Muscle of leg (tissue), 3 donors: ENCODE measurements at regions not wholly inside any gene's neighbourhood (a gene's known extent, or its start where the extent isn't known, plus 50 kb on each side); places are given as distances from the start of the nearest gene placed in this dataset.

ENCODE experiments used
- DNase-seq: peaks from one replicate; pipeline ENCODE4 v3.0.0; 2013
- H3K27ac ChIP-seq: one replicate; pipeline ENCODE4 v1.5.1; 2013; ENCODE audit warnings: mild to moderate bottlenecking, low read length, control low read depth
- H3K27me3 ChIP-seq: one replicate; pipeline ENCODE4 v1.6.1; 2013; ENCODE audit warnings: low read length; ENCODE audit not compliant: control insufficient read depth, insufficient read depth
- H3K36me3 ChIP-seq: one replicate; pipeline ENCODE4 v1.6.1; 2013; ENCODE audit warnings: low read length; ENCODE audit not compliant: control insufficient read depth, insufficient read depth
- H3K4me1 ChIP-seq: one replicate; pipeline ENCODE4 v1.6.1; 2013; ENCODE audit warnings: low read length; ENCODE audit not compliant: control insufficient read depth, insufficient read depth
- H3K4me3 ChIP-seq: one replicate; pipeline ENCODE4 v1.5.1; 2013; ENCODE audit warnings: low read length, control low read depth
- H3K9me3 ChIP-seq: replicated peaks from 2 replicates; pipeline ENCODE4 v1.6.1; 2013; ENCODE audit warnings: low read depth, low read length; ENCODE audit not compliant: control insufficient read depth
- WGBS: methylation state at CpG from one replicate; pipeline ENCODE4 v1.1.5; 2013; ENCODE audit warnings: missing lambda C conversion rate; ENCODE audit not compliant: insufficient coverage; 5-methylcytosine and 5-hydroxymethylcytosine counted together

DNA sequence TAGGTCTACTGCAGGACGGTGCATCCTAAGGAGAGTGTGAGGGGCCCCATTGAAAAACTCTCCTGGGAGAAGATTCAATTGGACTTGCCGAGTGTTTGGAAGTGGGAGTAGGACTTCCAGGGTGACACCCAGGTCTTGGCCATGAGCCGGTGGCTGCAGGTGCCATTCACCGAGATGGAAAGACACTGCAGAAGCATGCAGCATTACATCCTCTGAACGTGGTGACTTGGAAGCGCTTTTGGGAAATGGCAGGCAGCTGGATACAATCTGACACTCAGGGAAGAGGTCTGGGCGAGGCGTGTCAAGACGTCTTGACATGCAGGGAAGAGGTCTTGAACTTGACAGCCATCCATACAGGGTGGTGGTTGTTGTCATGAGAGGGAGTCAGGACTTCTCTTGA, 126.9 kb downstream of the PAPOLA start:
- H3K27me3 ChIP-seq, result peaks cover 32% of the 10 kb centered on the region
- WGBS, result 81% methylated on average over 9 of the region's 9 CpGs
- no peaks in the 10 kb centered on the region for H3K36me3 ChIP-seq
- H3K4me3 ChIP-seq, result no peak overlapping the region
- no peak overlapping the region for H3K27ac ChIP-seq
- no peak for DNase-seq
- H3K4me1 ChIP-seq, result peaks cover 4% of the 10 kb centered on the region
- H3K9me3 ChIP-seq, result no peaks in the 10 kb centered on the region

GRCh38 chr14:96629558-96630222, 127.5 kb downstream of the PAPOLA start:
- peaks cover 28% of the 10 kb centered on the region for H3K27me3 ChIP-seq
- 66% methylated on average over 2 of the region's 4 CpGs for WGBS
- no peaks in the 10 kb centered on the region for H3K9me3 ChIP-seq
- no peak overlapping the region for H3K27ac ChIP-seq
- peaks cover 4% of the 10 kb centered on the region for H3K4me1 ChIP-seq
- no peak for DNase-seq
- H3K4me3 ChIP-seq, result no peak overlapping the region
- no peaks in the 10 kb centered on the region for H3K36me3 ChIP-seq

- 96% methylated on average over 4 of the region's 6 CpGs for WGBS
- no peak overlapping the region for H3K27ac ChIP-seq
- H3K4me3 ChIP-seq, result no peak overlapping the region
- H3K4me1 ChIP-seq, result no peaks in the 10 kb centered on the region
- H3K9me3 ChIP-seq, result no peaks in the 10 kb centered on the region
- DNase-seq, result no peak
- H3K27me3 ChIP-seq, result peaks cover 26% of the 10 kb centered on the region
- no peaks in the 10 kb centered on the region for H3K36me3 ChIP-seq
Measured at GRCh38 chr14:96630281-96630680, 128.1 kb downstream of the PAPOLA start.

- Histone ChIP-seq H3K4me3 (no peak overlapping the region), H3K9me3 (no peaks in the 10 kb centered on the region), H3K27ac (no peak overlapping the region), H3K4me1 (no peaks in the 10 kb centered on the region), H3K27me3 (peaks cover 19% of the 10 kb centered on the region), H3K36me3 (no peaks in the 10 kb centered on the region)
- 82% methylated on average over 5 of the region's 5 CpGs for WGBS
- no peak for DNase-seq
Measured at GRCh38 chr14:96631030-96631429, 128.8 kb downstream of the PAPOLA start.

DNA sequence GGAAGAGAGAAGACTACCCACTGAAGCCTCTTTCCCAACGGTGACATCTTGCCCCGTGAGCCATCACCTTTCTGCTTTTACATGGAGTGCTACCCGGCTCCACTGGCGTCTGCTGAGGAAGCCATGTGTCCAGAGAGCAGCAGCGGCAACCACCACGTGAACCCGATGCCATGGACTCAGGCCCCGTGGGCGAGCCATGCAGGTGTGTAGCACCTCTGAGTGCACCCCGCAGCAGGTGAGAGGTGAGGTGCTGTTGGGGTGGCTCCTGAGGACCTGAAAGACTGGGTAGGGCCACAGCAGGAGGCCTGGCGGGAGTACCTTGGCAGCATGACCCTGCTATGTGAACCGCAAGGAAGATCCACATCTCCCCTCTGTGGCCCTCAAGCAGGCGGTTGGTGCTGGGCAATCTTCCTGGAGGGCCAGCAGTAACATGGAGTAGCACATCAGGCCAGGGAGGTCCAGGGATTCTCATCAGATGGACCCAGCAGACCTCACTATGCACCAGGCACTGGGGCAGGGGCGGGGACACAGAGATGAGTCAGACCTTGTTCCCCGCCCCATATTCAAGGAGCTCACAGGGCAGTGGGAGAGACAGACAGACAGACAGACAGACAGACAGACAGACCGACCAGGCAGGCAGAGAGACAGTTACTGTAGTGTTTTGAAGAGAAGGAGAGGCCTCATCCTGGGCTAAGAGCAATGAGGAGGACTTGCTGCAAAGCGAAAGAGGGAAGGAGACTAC, 129.6 kb downstream of the PAPOLA start:
- 84% methylated on average over 15 of the region's 17 CpGs for WGBS
- H3K4me1 ChIP-seq, result no peaks in the 10 kb centered on the region
- H3K4me3 ChIP-seq, result no peak overlapping the region
- H3K27ac ChIP-seq, result no peak overlapping the region
- no peak for DNase-seq
- H3K27me3 ChIP-seq, result peaks cover 14% of the 10 kb centered on the region
- H3K9me3 ChIP-seq, result no peaks in the 10 kb centered on the region
- H3K36me3 ChIP-seq, result no peaks in the 10 kb centered on the region

GRCh38 chr14:96632363-96632758, 130.2 kb downstream of the PAPOLA start:
- WGBS, result no CpG with 5 or more reads among the region's 8 CpGs
- Histone ChIP-seq H3K36me3 (no peaks in the 10 kb centered on the region), H3K27ac (no peak overlapping the region)

DNA sequence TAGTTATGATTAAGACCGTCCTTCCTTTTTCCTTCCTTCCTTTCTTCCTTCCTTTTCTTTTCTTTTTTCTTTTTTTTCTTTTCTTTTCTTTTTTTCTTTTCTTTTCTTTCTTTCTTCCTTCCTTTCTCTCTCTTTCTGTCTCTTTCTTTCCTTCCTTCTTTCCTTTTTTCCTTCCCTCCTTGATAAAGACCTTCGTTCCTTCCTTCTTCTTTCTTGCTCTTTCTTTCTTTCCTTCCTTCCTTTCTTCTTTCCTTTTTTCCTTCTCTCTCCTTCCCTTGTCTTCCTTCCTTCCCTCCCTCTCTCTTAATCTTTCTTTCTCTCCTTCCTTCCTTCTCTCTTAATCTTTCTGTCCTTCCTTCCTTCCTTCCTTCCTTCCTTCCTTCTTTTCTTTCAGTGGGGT, 130.9 kb downstream of the PAPOLA start:
- Histone ChIP-seq H3K4me1 (no peaks in the 10 kb centered on the region), H3K9me3 (no peaks in the 10 kb centered on the region), H3K27ac (no peak overlapping the region), H3K27me3 (peaks cover 6% of the 10 kb centered on the region), H3K36me3 (no peaks in the 10 kb centered on the region), H3K4me3 (no peak overlapping the region)
- DNase-seq, result no peak
- 40% methylated on average over 1 of the region's 2 CpGs for WGBS

More at GRCh38 chr14:96632363-96632758, 130.2 kb downstream of the PAPOLA start:
- no peak for DNase-seq
- no peaks in the 10 kb centered on the region for H3K4me1 ChIP-seq
- no peaks in the 10 kb centered on the region for H3K9me3 ChIP-seq
- H3K4me3 ChIP-seq, result no peak overlapping the region
- peaks cover 12% of the 10 kb centered on the region for H3K27me3 ChIP-seq

GRCh38 chr14:96634481-96634880, 132.3 kb downstream of the PAPOLA start:
- DNase-seq, result no peak
- no peak overlapping the region for H3K4me3 ChIP-seq
- H3K27ac ChIP-seq, result no peak overlapping the region
- H3K4me1 ChIP-seq, result no peaks in the 10 kb centered on the region
- peaks cover 3% of the 10 kb centered on the region for H3K27me3 ChIP-seq
- no peaks in the 10 kb centered on the region for H3K9me3 ChIP-seq
- no peaks in the 10 kb centered on the region for H3K36me3 ChIP-seq
- 77% methylated on average over 8 of the region's 9 CpGs for WGBS

- WGBS, result 60% methylated on average over 4 of the region's 5 CpGs
- Histone ChIP-seq H3K36me3 (no peaks in the 10 kb centered on the region), H3K4me1 (no peaks in the 10 kb centered on the region), H3K9me3 (no peaks in the 10 kb centered on the region), H3K27me3 (no peaks in the 10 kb centered on the region), H3K4me3 (no peak overlapping the region), H3K27ac (no peak overlapping the region)
- no peak for DNase-seq
Measured at GRCh38 chr14:96634896-96635295, 132.7 kb downstream of the PAPOLA start.

GRCh38 chr14:96635850-96636249, 133.7 kb downstream of the PAPOLA start:
- no peaks in the 10 kb centered on the region for H3K27me3 ChIP-seq
- DNase-seq, result no peak
- H3K27ac ChIP-seq, result no peak overlapping the region
- no peak overlapping the region for H3K4me3 ChIP-seq
- WGBS, result 83% methylated on average over 9 of the region's 11 CpGs
- H3K4me1 ChIP-seq, result no peaks in the 10 kb centered on the region
- H3K36me3 ChIP-seq, result no peaks in the 10 kb centered on the region
- H3K9me3 ChIP-seq, result no peaks in the 10 kb centered on the region
